ENCODE measurements at regions not wholly inside any gene's neighbourhood (a gene's known extent, or its start where the extent isn't known, plus 50 kb on each side); places are given as distances from the start of the nearest gene placed in this dataset.

DNA sequence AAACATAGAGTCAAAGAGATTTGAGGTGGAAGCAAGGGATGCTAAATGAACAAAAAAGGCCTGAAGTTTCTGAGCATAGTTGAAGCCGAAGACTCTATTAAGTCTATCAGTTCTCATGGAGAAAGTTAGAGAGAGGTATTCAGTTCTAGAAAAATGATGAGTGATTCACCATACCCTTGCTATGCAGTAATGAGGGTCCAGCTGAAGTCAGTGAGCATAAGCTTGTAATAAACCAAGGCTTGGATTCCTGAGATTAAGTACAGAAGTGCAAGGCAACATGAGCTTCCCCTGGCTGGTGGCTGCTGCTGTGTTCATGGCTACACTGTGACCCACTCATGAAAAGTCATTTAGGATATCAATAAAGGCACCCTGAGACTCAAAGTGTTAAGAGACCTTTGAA lies 129.7 kb upstream of the MTAP start:
- no peak for DNase-seq

DNA sequence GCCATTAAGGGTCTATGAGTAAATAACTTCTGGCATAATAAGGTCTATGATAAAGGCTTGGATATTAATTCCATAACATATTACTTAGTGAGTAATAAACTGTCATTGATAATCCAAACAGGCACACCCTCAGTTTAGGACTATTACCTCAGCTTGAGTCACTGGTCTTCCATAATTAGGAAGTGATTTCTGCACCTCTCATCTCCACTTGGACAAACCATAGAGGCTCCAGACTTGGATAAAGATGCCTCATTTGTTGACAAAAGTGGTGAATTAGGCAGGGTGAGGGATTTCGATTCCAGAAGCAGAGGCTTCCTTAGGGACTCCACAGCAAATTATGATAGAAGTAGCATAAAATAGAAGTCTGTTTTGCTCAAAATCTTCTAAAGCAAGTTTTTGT lies 127.5 kb upstream of the MTAP start:
- DNase-seq, result no peak

DNA sequence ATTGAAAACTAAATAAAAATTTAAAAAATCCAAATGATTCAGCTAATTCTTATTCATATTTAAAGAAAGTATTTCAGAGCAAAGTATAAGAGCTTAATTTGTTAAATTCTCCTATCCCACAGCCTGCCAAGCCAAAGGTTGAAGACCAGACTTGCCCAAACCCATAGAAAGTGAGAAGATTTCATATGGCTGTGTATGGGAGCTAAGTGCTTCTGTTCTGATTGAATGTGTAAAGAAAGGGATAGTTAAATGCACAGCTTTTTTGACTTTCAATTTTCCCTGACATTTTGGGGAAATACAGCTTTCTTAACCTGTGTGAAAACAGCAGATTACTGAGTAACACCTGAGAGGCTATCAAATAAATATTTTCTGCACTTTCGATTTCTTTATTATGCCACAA lies 125.0 kb upstream of the MTAP start:
- DNase-seq, result no peak

DNA sequence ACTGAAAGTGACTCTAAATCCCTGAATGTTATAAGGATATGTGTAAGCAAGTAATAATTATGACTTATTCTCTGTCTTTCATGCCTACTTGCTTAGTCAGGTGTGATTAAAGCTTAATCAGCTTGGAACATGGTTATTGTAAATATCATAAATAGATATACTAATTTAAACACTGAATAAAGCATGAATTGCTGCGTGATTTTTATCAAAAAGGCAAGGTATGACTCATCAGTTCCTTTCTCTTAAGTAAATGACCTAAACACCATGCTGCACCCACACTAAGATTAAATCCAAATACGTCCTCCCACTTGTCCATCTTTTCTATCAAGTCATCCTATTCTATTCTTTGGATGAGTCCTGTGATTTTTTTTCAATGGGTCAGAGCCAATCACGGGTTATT lies 124.6 kb upstream of the MTAP start:
- DNase-seq, result no peak

DNA sequence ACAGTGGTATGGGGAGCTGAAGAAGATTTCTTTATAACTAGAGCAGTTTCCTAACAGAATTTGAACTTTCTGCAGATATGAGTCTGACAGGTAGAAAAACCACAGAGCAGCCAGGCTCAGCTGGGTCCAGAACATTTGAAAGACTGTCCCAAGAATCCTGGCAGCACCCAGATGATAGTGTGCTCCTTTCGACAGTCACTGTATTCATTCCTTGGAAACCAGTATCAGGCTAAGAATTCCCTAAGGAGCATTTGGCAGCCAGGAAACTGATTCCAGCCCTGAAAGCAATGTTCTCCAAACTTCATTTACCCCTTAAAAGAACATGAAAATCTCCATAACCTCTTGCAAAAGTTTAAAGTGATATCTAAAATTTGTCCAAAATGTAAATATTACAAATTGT lies 123.0 kb upstream of the MTAP start:
- no peak for DNase-seq

DNA sequence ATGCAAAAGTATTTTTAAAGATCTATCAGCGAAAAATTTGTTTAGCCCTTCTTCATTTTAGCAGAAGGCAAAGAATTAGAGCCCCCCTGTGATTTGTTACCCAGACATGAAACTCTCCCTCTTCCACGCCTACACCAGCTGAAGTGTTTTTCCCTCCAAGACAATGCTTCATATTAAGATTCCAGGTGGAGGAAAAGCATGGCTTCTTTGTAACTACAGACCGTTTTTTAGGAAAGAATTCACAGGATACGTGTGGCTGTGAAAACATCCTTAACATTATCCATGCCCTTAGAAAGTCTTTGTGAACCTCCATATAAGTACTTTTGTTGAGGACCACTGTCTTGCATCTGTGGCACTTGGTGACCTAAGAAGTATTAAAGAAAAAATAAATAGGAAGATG lies 121.8 kb upstream of the MTAP start:
- no peak for DNase-seq

DNA sequence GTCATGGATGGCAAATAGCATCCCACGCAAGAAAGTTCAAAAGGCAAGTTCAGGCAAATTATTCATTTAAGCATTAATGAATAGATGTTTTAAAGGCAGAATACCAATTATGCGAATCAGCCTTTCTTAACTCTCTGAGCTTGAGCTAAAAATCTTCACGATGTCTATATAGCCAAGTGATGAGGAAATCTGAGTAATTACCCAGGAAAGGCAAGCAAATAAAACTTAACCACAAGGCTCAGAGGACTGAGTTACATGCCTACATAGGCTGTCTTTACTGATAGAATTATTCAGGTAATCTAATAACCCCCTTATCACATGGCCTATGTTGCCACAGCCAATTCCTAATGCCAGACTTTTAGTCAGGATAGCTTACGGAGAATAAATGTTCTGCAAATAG lies 120.8 kb upstream of the MTAP start:
- no peak for DNase-seq

DNA sequence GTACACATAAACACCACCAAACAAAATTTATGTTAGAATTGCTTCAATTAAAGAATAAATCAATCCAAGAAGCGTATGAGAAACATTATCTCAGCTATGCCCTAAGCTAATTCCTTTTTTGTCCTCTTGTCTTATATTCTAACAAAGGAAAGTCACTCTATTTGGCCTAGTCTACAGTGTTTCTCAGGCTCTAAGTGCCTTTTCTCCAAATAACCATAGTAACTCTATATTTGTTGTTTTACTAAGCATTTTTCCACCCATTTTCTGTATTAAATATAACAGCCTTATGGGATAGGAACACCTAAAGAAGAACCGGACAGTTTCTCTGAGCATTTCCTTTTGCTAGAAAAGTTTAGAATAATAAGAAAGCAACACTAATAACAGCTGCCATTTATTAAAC lies 120.1 kb upstream of the MTAP start:
- no peak for DNase-seq

DNA sequence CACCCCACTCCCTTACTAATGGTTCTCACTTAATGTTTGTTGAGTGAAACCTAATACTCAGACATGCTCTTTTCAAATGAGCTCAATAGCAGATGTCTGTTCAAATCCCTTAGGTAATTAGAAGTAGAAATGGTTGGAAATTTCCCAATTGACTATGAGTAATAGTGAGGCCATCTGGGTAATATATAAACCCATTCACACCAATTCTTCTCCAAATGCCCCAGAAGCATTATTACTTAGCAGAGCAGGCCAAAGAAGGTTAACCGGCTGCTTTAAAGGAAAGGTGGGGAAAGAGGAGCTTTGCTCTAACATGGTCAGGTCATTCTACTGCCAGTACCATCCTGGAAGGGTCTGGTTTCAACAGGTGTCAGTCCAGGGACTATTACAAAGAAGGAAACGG lies 119.5 kb upstream of the MTAP start:
- peak; percentile 54 to 88 for DNase-seq

DNA sequence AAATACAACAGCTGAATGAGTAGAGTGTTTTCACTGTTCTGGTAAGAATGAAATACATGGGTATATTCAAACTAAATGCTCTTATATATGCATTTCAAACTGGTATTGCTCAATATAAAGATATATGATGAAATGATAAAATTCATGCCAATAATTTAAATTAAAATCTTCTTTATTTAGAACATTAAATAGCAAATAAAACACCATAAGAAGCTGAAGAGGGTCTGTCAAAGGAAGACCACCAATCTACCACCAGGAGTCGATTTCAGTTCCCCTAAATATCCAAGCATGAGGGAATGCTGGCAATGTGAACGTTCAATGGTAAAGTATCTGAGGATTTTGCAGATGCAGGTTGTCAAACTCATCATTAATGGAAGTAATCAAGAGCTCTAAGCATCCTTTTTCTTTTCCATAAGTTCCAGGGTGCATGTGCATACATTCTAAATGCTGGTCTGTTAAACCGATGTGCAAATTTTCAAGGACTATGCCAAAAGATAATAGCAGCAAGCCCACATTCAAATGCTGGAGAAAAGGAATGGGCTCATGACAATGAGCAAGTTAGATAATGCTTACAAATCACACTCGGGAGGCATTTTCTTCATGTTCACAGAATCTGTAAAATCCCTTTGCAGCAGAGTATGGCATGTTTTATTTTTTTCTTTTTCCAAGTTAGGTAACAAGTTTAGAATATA lies 118.8 kb upstream of the MTAP start:
- DNase-seq, result no peak

DNA sequence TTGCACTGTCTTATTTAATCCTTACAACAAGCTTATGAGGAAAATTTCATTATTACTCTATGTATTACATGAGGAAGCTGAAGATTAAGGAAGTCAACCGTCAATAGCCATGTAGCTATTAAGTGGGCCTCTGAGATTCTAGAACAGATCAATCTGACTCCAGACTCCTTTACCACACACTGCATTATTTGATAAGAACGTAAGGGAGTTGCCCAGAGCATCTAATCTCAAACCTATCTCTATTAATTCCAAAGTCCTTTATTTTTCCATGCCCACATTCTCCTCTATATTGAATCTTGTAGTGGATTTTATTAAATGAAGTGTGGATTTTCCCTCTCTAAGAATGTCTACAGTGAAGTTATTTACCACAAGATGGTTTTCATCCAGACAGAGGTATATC lies 118.2 kb upstream of the MTAP start:
- DNase-seq, result no peak

DNA sequence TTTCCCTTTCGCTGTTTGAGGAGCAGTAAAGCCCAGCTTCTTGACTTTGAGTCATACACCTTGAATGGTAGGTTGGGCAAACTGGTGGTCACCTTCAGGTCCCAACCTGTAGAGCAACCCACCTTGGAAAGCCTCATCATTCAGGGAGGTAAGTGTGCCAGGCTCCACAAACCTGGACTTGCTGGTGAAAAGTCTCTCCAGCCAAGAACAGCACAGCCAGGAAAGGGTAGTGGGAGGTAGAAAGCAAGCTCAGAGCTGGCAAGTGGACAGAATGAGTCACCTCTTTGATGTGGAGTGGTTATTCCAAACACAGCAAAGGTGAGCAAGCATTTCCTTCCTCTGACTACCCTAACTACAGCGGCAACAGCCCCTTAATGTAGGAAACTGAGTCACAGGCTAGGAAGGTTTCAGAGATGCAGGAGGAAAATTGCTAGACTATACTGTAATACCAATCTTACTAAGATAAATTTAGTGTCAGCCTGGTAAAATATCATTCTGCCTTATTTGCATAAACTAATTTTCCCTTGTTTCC lies 117.5 kb upstream of the MTAP start:
- DNase-seq, result no peak

DNA sequence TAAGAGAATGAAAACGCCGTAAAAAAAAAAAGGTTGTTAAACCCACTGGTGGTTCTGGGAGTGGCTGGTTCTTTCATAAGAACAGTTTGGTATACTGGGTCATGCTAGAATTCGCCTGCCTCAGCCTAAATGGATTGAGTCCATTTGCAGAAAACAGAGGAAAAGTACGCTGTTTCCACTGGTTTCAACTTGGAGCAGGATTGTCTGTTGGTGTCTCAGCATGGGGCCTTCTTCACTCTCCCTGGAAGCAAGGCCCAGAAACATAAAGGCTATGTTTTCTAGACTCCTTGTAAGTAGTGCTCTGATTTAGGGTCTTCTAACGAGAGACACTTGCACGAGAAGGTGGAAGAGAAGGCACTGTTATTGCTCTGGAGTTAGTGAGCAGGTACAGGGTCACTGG lies 116.9 kb upstream of the MTAP start:
- DNase-seq, result no peak

DNA sequence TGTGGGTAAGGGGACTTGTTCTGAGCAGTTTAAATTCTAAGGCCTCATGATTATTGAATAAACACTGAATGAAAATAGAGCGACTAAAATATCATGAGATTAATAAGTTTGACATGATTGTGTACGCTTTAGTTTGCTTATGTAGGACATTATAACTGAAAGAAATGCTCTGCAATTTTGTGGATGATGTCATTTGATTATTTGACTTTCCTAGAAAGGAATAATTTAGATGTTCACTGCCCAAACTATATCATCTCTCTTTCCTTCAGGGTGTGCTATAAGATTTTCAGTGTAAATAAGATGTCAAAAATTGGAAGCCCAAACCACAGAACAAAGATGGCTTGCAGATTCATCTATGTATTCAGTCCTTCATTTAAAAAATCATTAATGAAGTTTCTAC lies 115.7 kb upstream of the MTAP start:
- DNase-seq, result no peak

DNA sequence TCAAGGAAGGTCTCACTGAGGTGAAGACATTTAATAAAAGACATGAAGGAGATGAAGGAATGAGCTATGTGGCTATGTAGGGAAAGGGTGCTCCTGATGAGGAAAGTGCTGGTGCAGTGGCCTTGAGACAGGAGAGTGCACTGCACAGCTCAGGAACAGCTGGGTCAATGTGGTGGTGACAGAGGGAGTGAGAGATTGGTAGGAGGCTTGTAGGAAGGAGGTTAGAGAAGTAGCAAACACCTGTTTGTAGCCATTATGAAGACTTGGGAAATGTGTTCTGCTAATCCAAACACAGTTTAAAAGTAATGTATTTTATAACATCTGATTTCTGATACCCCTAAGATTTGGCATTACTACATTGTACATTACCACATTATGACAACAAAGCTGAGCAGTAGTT lies 115.1 kb upstream of the MTAP start:
- peak in 1 of 2 experiments; percentile 4 for DNase-seq

DNA sequence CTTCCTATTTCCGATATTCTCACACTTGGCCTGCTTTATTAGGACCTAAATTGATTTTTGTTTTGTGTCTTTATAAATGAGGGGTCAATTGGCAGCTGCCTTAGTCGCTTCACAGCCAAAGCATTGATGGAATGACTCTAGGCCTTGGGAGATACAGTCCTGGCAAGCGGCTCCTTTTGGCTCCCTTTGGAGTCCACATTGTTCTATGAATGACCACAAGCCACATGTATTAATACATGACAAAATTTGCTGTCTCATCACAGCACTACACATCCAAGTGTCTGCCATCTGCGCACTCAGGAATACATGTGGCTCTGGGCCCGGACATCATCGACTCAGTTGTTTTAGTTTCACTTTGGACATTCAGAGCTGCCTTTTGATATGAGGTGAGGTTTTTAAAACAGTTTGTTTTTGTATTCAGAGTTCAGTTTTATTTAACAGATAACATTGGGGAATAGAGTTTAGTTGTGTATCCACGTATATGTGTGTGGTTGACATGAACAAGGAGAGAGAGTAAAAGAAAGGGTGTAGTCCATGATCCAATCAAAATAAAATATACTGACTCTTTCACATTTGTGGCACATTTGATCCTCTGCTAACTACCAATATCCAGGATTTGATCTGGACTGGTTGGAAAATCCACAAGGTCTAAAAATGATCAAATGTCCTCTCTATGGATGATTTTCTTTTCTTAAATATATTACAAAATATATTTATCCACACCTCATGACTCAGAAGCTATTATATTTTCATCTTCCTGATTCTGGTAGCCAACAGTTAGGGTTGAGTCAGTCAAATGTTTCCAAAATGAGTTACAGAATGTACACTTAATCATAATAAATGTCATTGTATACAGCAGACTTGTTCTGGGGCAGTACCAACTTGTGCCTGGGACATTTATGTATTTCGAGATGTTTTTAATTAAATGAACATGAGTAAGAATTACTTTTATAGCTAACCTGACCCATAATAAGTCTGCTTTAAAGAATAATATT lies 114.0 kb upstream of the MTAP start:
- DNase-seq, result peak in 1 of 2 experiments; percentile 15

DNA sequence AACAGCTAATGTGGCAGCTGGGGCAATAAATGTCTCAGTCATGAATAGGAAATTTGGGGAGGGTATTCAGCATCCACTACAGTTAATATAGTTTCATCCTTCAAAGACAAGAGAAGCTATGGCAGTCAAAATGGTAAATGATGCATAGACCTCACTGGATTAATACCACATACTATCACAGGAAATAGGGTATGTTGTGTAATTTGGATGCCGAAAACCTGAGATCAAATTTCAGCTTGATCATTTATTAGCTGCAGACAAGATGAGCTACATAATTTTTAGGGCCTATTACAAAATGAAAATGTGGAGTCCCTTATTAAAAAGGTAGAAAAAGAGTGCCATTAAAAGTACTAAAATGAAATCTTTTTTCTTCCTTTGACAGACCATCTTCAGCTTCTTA lies 112.6 kb upstream of the MTAP start:
- no peak for DNase-seq

DNA sequence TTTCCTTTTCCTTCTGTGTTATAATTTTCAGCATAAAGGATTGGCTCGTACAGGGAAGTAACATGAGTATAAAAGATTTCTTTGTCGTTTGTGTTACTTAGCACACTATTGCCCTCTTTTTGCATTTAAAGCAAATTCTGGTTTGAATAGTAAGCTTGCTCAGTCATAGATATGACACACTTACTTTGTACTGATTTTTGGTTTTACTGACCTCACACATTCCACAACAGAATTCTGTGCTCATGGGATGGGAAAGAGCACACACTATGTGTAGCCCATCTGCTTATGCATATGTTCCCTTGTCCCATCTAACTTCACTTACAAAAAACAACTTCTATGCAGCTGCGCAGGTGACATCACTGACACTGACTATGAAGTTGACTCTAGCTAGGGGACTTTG lies 111.9 kb upstream of the MTAP start:
- no peak for DNase-seq

DNA sequence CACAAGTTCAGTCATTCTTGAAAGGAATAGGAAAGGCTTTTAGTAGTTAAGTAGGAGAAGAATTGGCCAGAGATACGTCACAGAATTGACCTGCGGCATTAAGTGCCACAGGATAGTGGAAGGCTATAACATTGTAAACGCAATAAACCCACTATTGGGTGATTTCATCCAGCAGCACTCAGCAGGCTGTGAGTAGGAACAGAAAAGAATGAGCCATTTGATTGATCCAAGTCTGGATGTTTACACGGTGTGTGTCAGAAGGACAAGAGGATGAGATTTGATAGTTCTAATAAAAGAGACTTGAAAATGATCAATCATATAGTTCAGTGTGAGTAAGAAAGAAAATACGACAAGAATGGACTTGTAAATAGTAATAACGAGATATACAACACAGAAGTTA lies 110.0 kb upstream of the MTAP start:
- no peak for DNase-seq

DNA sequence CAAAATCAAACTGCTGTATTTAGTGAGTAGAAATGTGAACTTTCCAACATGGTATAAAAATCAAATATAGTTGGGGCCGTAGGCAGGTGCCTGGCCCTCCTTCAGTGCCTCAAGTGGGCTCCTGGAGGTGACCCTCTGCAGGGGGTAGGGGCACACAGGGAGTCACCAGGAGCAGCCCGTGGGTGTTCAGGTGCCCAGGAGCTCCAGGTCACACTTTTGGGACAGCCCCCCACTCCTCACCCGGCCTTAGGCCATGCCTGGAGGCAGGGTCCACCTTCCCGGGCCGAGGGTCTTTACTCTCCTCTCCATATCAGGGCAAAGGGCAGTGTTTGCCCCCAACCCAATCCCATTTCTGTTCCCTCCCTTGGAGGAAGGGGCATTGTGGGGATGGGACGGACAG lies 108.0 kb upstream of the MTAP start:
- no peak for DNase-seq

DNA sequence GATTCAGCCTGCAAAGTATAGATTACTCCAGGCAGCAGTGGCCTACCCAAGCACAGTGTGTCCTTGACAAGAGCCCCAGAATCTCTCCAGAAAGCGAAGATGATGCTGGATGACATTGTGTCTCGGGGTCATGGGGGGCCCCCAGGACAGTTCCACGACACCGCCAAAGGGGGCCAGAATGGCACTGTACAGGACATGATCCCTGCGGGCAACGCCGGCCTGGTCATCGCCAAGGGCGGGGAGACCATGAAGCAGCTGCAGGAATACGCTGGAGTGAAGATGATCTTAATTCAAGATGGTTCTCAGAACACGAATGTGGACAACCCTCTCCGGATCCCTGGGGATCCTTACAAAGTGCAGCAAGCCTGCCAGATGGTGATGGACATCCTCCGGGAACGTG lies 107.0 kb upstream of the MTAP start:
- DNase-seq, result no peak

DNA sequence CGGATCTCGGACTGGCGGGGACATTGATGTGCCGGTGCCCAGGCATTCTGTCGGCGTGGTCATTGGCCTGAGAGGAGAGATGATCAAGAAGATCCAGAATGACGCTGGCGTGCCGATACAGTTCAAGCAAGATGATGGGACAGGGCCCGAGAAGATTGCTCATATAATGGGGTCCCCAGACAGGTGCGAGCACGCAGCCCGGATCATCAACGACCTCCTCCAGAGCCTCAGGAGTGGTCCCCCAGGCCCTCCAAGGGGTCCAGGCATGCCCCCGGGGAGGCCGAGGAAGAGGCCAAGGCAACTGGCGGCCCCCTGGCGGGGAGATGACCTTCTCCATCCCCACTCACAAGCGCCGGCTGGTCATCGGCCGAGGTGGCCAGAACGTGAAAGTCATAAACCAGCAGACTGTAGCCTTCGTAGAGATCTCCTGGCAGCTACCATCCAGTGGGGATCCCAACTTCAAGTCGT lies 106.5 kb upstream of the MTAP start:
- no peak for DNase-seq

DNA sequence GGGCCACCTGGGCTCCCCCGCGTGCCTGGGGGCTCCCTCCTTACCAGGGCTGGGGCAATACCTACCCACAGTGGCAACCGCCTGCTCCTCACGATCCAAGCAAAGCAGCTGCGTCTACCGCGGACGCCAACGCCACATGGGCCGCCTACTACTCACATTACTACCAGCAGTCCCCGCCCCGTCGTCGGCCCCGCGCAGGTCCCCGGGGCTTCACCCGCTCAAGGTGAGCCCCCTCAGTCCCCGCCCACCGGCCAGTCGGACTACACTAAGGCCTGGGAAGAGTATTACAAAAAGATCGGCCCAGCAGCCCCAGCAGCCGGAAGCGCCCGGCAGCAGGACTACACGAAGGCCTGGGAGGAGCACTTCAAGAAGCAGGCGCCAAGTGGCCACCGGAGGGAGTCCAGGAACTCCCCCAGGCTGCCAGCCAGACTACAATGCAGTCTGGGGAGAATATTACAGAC lies 106.0 kb upstream of the MTAP start:
- DNase-seq, result no peak

DNA sequence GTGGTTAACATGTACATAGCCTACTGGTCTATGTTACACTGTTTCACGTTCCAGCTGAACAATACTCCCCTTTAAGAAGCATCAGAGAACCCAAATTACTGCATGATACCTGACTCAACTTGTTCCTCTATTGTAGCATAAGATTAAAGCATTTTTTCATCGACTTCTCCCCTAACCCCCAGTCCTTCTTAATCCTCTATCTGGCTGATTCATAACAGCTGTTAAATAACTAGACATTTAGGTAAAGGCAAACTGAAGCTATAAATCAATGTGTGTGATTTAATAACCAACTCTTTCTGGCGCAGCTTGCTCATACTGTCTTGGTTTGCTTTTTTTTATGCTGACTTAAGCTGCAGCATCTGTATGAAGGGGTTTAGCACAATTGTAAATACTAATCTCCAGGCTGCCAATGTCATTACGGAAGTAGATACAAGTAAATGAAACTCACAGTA lies 94.2 kb upstream of the MTAP start:
- peak in 1 of 2 experiments; percentile 62 for DNase-seq
